ENCODE measurements at regions not wholly inside any gene's neighbourhood (a gene's known extent, or its start where the extent isn't known, plus 50 kb on each side); places are given as distances from the start of the nearest gene placed in this dataset.

GRCh38 chr20:21956591-21956990 is 251.1 kb downstream of the PAX1 start:
- no peak for DNase-seq (ENCODE audit: low read depth)

- DNase-seq (ENCODE audit: low read depth) = no peak
Observed at GRCh38 chr20:21947406-21947805, 241.9 kb downstream of the PAX1 start.

DNA sequence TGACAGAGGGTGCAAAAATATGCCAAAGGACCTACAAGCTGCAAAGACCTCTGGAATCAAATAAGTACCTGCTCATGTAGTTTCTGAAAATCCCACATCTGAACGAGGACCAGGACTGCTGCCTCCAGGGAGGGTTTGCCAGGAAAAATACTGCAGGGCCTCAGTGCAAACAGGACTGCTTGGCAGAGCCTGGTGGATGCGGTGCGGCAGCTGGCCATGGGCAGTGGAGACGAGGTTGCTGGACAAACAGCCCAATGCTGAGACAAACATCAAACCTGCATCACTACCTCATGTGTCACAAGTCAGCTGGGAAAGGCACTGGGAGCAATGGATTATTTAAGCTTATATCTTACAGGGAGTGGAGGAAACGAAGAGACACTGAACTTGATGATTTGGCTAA is 238.8 kb downstream of the PAX1 start:
- DNase-seq (ENCODE audit: low read depth) = no peak

GRCh38 chr20:21941941-21942805 is 236.7 kb downstream of the PAX1 start:
- no peak for DNase-seq (ENCODE audit: low read depth)

- DNase-seq (ENCODE audit: low read depth) = no peak
Observed at GRCh38 chr20:21936720-21937380, 231.4 kb downstream of the PAX1 start.

DNA sequence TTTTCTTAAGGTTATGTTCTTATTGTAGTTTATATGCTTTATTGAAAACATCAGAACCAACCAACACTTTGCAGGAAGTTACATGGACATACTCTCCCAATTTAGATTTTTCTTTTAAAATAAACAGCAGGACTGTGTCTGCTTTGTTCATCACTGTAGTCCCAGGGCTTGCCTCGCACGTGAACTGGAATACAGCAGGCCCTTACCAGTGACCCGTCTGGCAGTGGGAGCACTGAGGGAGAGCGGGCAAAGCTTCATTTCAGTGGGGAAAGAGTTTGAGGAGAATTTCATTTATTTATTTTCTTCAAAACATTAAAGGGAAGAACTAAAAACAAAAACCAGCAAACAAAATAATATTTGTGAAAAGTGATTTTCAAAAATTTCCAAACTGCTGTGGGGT is 230.8 kb downstream of the PAX1 start:
- no peak for DNase-seq (ENCODE audit: low read depth)

DNA sequence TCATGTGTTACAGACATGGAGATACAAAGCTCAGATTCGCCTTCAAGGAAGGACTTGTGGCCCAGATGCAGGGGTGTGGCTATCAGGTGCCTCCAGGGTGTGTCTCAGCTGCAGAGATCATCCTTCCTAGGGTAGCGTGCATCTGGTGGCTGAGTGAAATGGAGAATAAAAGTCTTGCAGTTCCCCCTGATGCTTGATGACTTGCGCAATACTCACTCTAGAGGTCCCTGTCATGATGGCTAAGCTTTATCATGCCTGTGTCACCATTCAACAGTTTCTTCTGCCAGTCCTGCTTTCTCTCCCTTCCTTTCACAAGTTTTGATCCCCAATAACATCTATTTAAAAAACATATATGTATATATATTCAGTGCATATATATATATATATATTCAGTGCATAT is 228.1 kb downstream of the PAX1 start:
- no peak for DNase-seq (ENCODE audit: low read depth)

DNA sequence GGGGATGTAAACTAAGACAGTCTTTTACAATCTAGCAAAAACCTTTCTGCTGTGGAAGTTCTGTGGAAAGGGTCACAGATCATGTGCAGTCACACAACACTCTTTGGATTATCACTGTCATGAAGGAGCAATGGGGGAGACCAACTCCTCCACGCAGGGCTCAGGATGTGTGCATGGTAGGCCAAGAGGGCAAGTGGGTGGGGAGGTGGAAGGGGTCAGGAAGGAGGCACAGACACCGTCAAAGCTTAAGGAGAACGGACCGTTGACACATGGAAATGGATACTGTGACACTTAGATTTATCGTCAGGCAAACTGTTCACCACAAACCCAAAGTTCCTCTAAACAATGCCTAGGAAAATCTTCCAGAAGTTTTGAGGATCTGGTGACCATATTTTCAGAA is 215.8 kb downstream of the PAX1 start:
- DNase-seq (ENCODE audit: low read depth) = no peak

- no peak for DNase-seq (ENCODE audit: low read depth)
Observed at GRCh38 chr20:21920211-21920610, 214.7 kb downstream of the PAX1 start.

DNA sequence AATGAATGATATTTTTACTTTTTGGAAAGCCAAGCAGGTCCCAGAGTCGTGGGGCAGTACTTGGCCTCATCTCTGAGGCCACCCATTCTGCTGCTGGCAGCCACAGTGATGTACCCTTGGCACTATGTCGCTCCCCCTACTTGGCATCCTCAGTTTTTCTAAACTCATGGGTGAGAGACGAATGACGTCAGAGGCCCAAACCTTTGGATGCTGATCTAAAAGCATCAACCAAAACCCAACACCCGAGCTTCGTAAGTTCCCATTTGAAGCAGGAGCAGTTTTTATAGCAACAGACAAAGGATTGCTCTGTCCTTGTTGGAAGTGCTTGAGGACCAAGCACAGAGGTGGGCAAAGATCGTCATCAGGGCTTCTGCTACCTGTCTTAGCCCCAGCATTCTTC is 212.9 kb downstream of the PAX1 start:
- DNase-seq (ENCODE audit: low read depth) = no peak

- DNase-seq (ENCODE audit: low read depth) = no peak
Observed at GRCh38 chr20:21902391-21902790, 196.9 kb downstream of the PAX1 start.

GRCh38 chr20:21901470-21902275 is 196.2 kb downstream of the PAX1 start:
- DNase-seq (ENCODE audit: low read depth) = no peak

- DNase-seq (ENCODE audit: low read depth) = no peak
Observed at GRCh38 chr20:21900431-21900830, 195.0 kb downstream of the PAX1 start.

- DNase-seq (ENCODE audit: low read depth) = no peak
Observed at GRCh38 chr20:21874921-21875320, 169.5 kb downstream of the PAX1 start.

DNA sequence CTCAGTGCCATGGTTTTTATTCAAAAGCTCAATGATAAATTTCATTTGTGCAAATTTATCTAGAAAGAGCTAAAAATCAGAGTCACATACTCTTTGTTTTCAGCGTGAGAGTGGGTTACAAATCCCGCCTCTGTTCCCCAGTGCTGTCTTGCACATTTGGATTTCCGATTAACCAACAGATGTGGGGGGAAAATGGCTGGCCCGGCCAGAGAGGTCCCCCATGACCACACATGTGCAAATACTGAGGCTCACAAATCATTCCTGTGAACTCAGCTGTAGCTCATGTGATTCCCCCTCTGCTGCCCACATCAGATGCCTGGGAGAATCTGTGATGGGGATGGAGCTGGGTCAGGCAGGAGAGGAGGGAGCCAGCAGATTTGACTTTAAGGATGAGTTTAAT is 168.7 kb downstream of the PAX1 start:
- DNase-seq (ENCODE audit: low read depth) = no peak

- no peak for DNase-seq (ENCODE audit: low read depth)
Observed at GRCh38 chr20:21873291-21873690, 167.8 kb downstream of the PAX1 start.

DNA sequence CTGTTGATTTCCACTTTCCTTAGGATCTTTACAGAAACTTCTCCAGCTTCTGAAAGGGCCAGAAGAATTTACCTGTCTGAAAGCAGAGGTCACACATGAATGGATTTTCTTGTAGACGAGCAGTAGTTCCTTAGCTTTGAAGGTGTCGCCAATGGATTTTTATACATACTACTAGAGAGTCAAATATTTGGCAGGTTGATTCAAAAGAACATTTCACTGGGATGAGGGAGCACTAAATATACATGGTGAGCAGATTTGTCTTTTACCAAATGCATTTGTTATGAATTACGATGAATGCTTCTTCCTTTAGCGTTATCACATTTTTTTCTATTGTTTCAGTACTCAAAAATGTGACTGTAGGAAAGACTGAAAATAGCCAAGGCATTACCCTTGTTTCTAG is 162.3 kb downstream of the PAX1 start:
- DNase-seq (ENCODE audit: low read depth) = no peak

GRCh38 chr20:21867353-21867752 is 161.9 kb downstream of the PAX1 start:
- no peak for DNase-seq (ENCODE audit: low read depth)

DNA sequence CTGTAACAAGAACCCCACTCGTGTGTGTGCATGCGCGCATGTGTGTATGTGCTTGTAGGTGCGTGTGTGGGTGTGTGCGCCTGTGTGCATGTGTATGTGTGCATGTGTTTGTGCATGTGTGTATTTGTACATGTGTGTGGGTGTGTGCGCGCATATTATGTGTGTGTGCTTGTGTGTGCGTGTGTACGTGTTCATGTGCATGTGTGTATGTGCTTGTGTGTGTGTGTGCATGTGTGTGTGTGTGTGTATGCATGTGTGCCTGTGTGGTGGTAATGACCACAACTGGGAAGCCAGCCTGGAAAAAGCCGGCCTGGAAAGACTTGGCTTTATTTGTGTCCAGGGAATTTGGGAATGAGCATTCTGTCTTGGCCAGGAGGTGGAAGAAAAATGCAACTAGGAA is 157.5 kb downstream of the PAX1 start:
- no peak for DNase-seq (ENCODE audit: low read depth)

DNA sequence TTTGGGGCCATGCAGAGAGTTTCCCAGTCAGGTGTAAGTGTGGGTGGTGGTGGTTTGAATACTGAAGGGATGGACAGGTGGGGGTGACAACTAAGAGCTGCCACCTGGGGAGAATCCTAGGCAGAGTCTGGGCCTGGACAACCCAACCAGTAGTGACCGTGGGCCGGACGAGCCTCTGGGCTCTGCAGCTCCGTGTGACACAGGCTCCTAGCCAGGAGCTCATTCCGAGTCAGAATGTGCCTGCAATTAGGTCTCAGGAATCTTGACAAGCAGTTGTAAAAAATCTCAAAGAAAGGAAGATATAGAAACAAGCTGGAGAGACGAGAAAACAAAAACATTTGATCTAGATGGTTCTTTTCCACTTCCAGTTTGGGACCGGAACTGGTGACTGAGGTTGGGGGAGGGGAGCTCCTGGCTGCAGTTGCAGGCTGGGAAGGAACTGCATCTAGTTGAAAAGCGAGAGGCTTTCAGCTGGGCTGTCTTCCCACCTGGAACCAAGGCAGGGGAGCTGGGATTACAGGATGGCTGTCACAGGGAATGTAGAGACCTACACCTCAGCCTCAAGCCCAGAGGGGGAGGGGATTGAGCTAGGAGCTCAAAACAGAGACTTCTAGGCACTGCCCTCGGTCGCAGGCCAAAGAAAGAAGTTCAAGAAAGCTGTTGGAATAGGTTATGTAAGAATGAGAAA is 156.9 kb downstream of the PAX1 start:
- DNase-seq (ENCODE audit: low read depth) = no peak

- no peak for DNase-seq (ENCODE audit: low read depth)
Observed at GRCh38 chr20:21840991-21841390, 135.5 kb downstream of the PAX1 start.

DNA sequence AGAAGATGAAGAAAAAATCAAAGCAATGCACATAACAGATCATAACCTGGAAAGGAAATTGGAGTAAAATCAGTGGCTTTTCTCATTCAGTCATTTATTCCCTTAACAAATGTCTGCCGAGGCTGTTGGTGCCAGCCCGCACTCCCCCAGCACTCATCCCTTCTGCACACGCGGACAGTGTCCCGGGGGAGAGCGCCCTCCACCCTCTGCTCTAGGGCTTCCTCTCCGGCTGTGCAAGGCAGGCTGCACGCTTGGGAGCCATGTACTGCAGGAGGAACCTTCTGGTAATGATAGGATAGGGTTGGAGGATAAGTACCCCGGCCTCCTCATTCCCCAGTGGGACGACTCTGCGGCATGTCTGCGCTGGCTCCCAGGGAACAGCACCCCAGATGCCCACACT is 134.5 kb downstream of the PAX1 start:
- no peak for DNase-seq (ENCODE audit: low read depth)
